Gastroesophageal sphincter (tissue), 4 donors: ENCODE measurements at regions not wholly inside any gene's neighbourhood (a gene's known extent, or its start where the extent isn't known, plus 50 kb on each side); places are given as distances from the start of the nearest gene placed in this dataset.

ENCODE experiments used
- ATAC-seq: fragments of 150-250 bp; one replicate; pipeline ENCODE4 v1.9.1; 2016; ENCODE audit warnings: mild to moderate bottlenecking, moderate library complexity
- H3K27ac ChIP-seq, 4 donors: fragments of 200-600 bp; sonication (generic) in 3 of 4; 1 replicate in 3 of 4; 2 replicates in 1 of 4; pipeline ENCODE4 v1.5.1; 2016 to 2019
- H3K27me3 ChIP-seq: fragments of 200-600 bp; sonication (generic); one replicate; pipeline ENCODE4 v1.5.1; 2019
- H3K36me3 ChIP-seq, 2 donors: fragments of 200-600 bp; sonication (generic); one replicate each; pipeline ENCODE4 v1.5.1; 2019; ENCODE audit warnings: control low read depth in 1 of 2
- H3K4me1 ChIP-seq, 3 donors: fragments of 200-600 bp; sonication (generic); 1 replicate in 2 of 3; 2 replicates in 1 of 3; pipeline ENCODE4 v1.5.1; 2016 to 2019; ENCODE audit warnings: control low read depth in 2 of 3
- H3K4me3 ChIP-seq, 2 donors: fragments of 200-600 bp; sonication (generic); one replicate each; pipeline ENCODE4 v1.5.1; 2019; ENCODE audit warnings: mild to moderate bottlenecking in 1 of 2, moderate library complexity in 1 of 2
- H3K9me3 ChIP-seq, 3 donors: fragments of 200-600 bp; sonication (generic); one replicate each; pipeline ENCODE4 v1.5.1; 2017 to 2019; ENCODE audit warnings: control low read depth in 2 of 3
- EP300 ChIP-seq: sonication (generic); formaldehyde crosslinking; IDR thresholded peaks from one replicate; pipeline ENCODE4 v1.6.1; 2017; ENCODE audit warnings: antibody characterized with exemption, mild to moderate bottlenecking
- POLR2A ChIP-seq, 2 donors: fragments of 450-650 bp; IDR thresholded peaks; one replicate each; pipeline ENCODE4 v1.6.1; 2017; ENCODE audit warnings: antibody characterized with exemption in 2 of 2, mild to moderate bottlenecking in 2 of 2, moderate library complexity in 1 of 2
- POLR2AphosphoS5 ChIP-seq: sonication (generic); formaldehyde crosslinking; IDR thresholded peaks from one replicate; pipeline ENCODE4 v1.6.1; 2017; ENCODE audit warnings: antibody characterized with exemption
- WGBS, 2 donors: methylation state at CpG; one replicate each; pipeline ENCODE4 v1.1.5; 2018; ENCODE audit warnings: low coverage in 1 of 2; 5-methylcytosine and 5-hydroxymethylcytosine counted together
- TF ChIP-seq, protein P1 (sequence below), 4 experiments: fragments of 200-600 bp in 2 of 4; fragments of 450-650 bp in 2 of 4; sonication (generic) in 1 of 4; IDR thresholded peaks; one replicate each; pipeline ENCODE4 v1.5.1; 2017 to 2019; ENCODE audit warnings: antibody characterized with exemption in 4 of 4, mild to moderate bottlenecking in 2 of 4, moderate library complexity in 2 of 4

DNA sequence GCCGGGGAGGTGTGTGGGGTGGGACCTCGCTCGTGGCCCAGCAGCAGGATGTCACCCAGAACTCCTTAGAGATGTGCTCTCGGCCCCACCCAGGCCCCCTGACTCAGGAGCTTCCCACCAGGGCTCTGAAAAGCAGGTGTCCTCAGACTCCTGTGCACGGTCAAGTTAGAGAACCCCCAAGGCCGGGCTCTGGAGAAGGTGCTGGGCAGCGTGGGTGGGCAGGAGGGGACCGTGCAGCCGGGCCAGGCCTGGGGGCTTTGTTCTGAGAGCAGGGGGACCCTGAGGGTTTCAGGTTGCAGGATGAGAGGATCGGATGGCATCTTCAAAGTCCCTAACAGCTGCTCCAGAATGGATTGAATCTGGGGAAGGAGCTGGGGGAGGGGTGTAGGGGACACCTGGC is 164.4 kb upstream of the CIBAR2 start:
- no peak for TF ChIP-seq POLR2A (IDR thresholded peaks at IDR 0.05)
- TF ChIP-seq EP300: no peak
- no peak for ATAC-seq
- 79 to 100% methylated on average over 1 to 3 of the region's 10 CpGs for WGBS, 2 donors
- Histone ChIP-seq H3K4me1 (peaks cover 0 to 12% (median 0%) of the 10 kb centered on the region in 3 donors), H3K4me3 (no peak overlapping the region), H3K27me3 (no peaks in the 10 kb centered on the region), H3K9me3 (no peaks in the 10 kb centered on the region), H3K27ac (no peak overlapping the region), H3K36me3 (no peaks in the 10 kb centered on the region)

DNA sequence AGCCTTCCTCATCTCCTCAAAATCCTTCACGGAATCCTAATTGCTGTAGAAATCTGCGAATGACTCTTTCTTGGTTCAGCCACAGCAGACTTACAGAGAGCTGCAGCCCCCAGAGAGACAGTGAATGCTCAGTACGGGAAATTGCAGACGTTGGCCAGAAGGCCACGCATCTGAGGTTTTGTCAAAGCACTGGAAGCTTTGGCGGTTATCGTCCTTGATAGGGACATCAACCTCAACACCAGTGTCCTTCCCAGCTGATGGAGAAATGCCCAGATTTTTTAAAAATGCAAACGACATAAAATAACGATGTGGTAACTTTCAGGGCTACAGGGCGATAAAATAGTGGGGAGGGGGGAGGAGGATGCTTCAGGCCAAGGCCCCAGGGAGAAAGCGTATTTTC is 166.6 kb upstream of the CIBAR2 start:
- Histone ChIP-seq H3K27me3 (no peaks in the 10 kb centered on the region), H3K36me3 (no peaks in the 10 kb centered on the region), H3K4me3 (no peak overlapping the region), H3K27ac (no peak overlapping the region), H3K9me3 (no peaks in the 10 kb centered on the region), H3K4me1 (peaks cover 0 to 12% (median 0%) of the 10 kb centered on the region in 3 donors)
- 75 to 83% methylated on average over 2 to 9 of the region's 11 CpGs for whole genome bisulfite sequencing, 2 donors
- TF ChIP-seq, protein P1, sequence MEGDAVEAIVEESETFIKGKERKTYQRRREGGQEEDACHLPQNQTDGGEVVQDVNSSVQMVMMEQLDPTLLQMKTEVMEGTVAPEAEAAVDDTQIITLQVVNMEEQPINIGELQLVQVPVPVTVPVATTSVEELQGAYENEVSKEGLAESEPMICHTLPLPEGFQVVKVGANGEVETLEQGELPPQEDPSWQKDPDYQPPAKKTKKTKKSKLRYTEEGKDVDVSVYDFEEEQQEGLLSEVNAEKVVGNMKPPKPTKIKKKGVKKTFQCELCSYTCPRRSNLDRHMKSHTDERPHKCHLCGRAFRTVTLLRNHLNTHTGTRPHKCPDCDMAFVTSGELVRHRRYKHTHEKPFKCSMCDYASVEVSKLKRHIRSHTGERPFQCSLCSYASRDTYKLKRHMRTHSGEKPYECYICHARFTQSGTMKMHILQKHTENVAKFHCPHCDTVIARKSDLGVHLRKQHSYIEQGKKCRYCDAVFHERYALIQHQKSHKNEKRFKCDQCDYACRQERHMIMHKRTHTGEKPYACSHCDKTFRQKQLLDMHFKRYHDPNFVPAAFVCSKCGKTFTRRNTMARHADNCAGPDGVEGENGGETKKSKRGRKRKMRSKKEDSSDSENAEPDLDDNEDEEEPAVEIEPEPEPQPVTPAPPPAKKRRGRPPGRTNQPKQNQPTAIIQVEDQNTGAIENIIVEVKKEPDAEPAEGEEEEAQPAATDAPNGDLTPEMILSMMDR (IDR thresholded peaks at IDR 0.05): no peak
- no peak for TF ChIP-seq POLR2AphosphoS5
- TF ChIP-seq EP300: no peak
- TF ChIP-seq POLR2A (IDR thresholded peaks at IDR 0.05): no peak
- no peak for ATAC-seq

DNA sequence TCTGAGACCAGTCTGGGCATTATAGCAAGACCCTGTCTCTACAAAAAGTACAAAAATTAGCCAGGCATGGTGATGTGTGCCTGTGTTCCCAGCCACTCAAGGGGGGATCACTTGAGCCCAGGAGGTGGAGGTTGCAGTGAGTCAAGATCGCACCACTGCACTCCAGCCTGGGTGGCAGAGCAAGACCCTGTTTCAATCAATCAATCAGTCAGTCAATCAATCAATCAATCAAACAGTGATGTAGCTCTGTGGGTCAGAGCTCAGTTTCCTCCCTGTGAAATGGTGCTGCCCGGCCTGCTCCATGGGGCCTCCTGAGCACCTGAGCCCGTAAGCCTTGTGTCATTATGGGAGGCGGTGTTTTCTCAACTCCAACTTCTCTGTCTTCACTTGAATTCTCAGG is 167.1 kb upstream of the CIBAR2 start:
- TF ChIP-seq, protein P1 (IDR thresholded peaks at IDR 0.05): no peak
- TF ChIP-seq POLR2AphosphoS5 (no peak), EP300 (no peak), POLR2A (IDR thresholded peaks at IDR 0.05) (no peak)
- peaks cover 0 to 12% (median 0%) of the 10 kb centered on the region in 3 donors for H3K4me1 ChIP-seq
- no peak overlapping the region for H3K27ac ChIP-seq
- no peaks in the 10 kb centered on the region for H3K27me3 ChIP-seq
- no peaks in the 10 kb centered on the region for H3K36me3 ChIP-seq
- H3K4me3 ChIP-seq: no peak overlapping the region
- 90% methylated on average over 2 of the region's 4 CpGs; no CpG with 5 or more reads in 1 of the 2 donors for WGBS, 2 donors
- no peaks in the 10 kb centered on the region for H3K9me3 ChIP-seq
- no peak for ATAC-seq

DNA sequence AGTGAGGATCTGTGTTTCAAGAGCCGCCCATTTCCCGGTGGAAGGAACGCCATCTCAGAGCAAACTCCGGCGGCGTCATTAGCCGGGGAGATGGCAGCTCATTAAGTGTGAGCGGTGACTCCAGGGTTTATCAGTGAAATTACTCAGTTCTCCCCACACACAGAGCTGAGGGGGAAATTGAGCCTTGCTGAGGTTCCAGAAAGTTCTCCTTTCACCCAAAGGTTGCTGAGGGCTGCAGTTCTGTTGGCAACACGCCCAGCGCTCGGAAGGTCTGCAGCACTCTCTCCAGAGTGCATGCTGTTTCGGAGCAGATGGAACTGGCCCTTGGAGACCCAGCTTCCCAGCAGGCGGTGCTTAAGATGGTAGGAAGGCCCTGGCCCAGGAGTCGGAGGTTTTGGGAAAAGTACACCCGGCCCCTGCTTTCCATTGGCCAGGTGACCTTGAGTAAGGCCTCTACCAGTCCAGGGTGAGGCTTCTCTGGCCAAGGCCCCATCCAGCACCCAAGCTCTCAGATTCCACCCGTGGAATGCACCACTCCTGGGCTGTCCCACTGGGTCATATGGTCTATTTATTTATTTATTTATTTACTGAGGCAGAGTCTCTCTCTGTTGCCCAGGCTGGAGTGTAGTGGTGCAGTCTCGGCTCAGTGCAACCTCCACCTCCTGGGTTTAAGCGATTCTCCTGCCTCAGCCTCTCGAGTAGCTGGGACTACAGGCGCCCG is 167.7 kb upstream of the CIBAR2 start:
- WGBS, 2 donors: 85 to 100% methylated on average over 5 of the region's 21 CpGs
- H3K27ac ChIP-seq: no peak overlapping the region
- peak; percentile 7 for ATAC-seq

DNA sequence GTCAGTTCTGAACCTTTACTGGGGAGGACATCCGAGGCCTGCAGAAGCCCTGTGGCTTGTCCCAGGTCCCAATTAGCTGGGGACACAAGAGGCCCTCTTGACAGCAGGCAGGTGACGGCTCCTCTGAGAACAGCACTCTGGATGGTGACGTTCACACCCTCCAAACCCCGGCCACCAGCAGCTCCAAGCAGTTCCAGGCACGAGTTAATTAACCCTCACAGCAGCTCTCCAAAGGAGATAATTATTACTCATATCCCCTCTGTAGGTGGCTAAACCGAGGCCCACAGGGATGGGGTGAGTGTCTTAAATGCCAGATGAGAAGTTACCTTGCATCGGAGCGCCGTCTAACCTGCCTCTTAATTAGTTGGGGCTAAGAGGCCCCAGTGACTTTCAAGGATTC is 168.9 kb upstream of the CIBAR2 start:
- 77 to 100% methylated on average over 1 to 7 of the region's 9 CpGs for WGBS, 2 donors
- no peak for ATAC-seq
- H3K27me3 ChIP-seq: no peaks in the 10 kb centered on the region
- H3K4me1 ChIP-seq: peaks cover 0 to 8% (median 4%) of the 10 kb centered on the region in 3 donors
- no peak overlapping the region for H3K27ac ChIP-seq
- H3K4me3 ChIP-seq: no peak overlapping the region
- TF ChIP-seq, protein P1 (IDR thresholded peaks at IDR 0.05): no peak
- TF ChIP-seq POLR2AphosphoS5 (no peak), EP300 (no peak), POLR2A (IDR thresholded peaks at IDR 0.05) (no peak)
- H3K36me3 ChIP-seq: no peaks in the 10 kb centered on the region
- no peaks in the 10 kb centered on the region for H3K9me3 ChIP-seq

More for the DNA sequence above, 167.7 kb upstream of the CIBAR2 start:
- no peak for TF ChIP-seq POLR2A (IDR thresholded peaks at IDR 0.05)
- no peak for TF ChIP-seq EP300
- no peak for TF ChIP-seq POLR2AphosphoS5
- TF ChIP-seq, protein P1 (IDR thresholded peaks at IDR 0.05): no peak
- no peaks in the 10 kb centered on the region for H3K9me3 ChIP-seq
- peaks cover 0 to 11% (median 0%) of the 10 kb centered on the region in 3 donors for H3K4me1 ChIP-seq
- no peak overlapping the region for H3K4me3 ChIP-seq
- H3K27me3 ChIP-seq: no peaks in the 10 kb centered on the region
- no peaks in the 10 kb centered on the region for H3K36me3 ChIP-seq
